ENCODE measurements at regions not wholly inside any gene's neighbourhood (a gene's known extent, or its start where the extent isn't known, plus 50 kb on each side); places are given as distances from the start of the nearest gene placed in this dataset.

DNA sequence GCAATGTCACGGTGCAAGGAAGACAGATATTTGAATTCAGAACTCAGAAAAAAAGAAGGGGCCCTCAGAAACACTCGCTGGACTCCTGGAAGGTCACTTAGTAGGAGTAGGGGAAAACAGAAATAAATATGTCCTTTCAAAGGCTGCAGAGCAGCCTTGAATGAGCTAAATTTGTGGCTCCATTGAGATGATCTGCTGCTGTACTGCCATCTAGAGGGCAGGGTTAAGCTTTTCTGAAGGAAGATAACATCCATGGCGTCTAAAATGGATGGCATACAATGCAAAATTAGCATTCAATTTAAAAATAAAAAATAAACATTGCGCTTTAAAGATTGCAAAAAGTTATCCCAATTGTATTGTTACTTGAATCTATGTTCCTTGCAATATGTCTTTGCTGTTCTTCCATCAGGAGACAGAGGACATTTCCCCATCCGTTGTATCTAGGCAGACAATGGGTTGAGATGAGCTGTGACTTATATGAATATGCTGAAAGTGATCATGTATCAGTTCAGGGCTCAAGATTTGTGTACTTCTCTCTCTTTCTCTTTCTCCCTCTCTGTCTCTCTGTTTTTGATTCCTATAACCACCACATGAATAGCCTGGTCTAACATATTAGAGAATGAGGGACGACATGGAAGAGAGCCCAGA, 642.2 kb downstream of the SH2D4B start:
- ChIA-PET POLR2A (no interaction called here), CTCF (interaction anchor here (1.2 kb wide), 1 partner anchor 517 kb away, joined by 3 read pairs; no protein-coding TSS in a partner anchor)
- Histone ChIP-seq H3K4me3 (ENCODE audit: low read depth in 2 of 2, low read length in 2 of 2) (no peak overlapping the region), H3K27ac (ENCODE audit: low read length) (no peak overlapping the region), H3K36me3 (ENCODE audit: control insufficient read depth, insufficient read depth, low read length) (no peaks in the 10 kb centered on the region), H3K4me1 (ENCODE audit: control insufficient read depth, insufficient read depth, low read length) (no peaks in the 10 kb centered on the region), H3K9me3 (ENCODE audit: control insufficient read depth, insufficient read depth, low read depth, low read length) (peaks cover 6% of the 10 kb centered on the region; the same call in 1 of the 2 replicates), H3K27me3 (ENCODE audit: control insufficient read depth, insufficient read depth, low read length) (no peaks in the 10 kb centered on the region)
- BruUV-seq (replicated peaks) = no TSS peak
- DNase-seq (ENCODE audit: low read depth, low spot score) = no peak
- in situ Hi-C loops (cut with HindIII; ENCODE audit: low pct_unique_long_range_greater_than_20kb, low sequenced_read_pairs) (no loop called here), intact Hi-C loops (cut with micrococcal nuclease; ENCODE audit: unreplicated experiment) (no loop called here)
- TF ChIP-seq CTCF (IDR thresholded peaks at IDR 0.05) (peak; percentile 45), POLR2AphosphoS5 (IDR thresholded peaks at IDR 0.05; ENCODE audit: low read depth, low read length) (no peak)
- no peak for ATAC-seq

- in situ Hi-C loops (cut with HindIII; ENCODE audit: low pct_unique_long_range_greater_than_20kb, low sequenced_read_pairs) = no loop called here
These were observed 644.6 kb downstream of the SH2D4B start for GRCh38 chr10:81182296-81182695.

More at GRCh38 chr10:81182296-81182695, 644.6 kb downstream of the SH2D4B start:
- no TSS peak for BruUV-seq (replicated peaks)
- Histone ChIP-seq H3K9me3 (ENCODE audit: control insufficient read depth, insufficient read depth, low read depth, low read length) (peaks cover 5% of the 10 kb centered on the region; the same call in 1 of the 2 replicates), H3K4me3 (ENCODE audit: low read depth in 2 of 2, low read length in 2 of 2) (no peak overlapping the region), H3K27ac (ENCODE audit: low read length) (no peak overlapping the region), H3K4me1 (ENCODE audit: control insufficient read depth, insufficient read depth, low read length) (no peaks in the 10 kb centered on the region), H3K36me3 (ENCODE audit: control insufficient read depth, insufficient read depth, low read length) (no peaks in the 10 kb centered on the region), H3K27me3 (ENCODE audit: control insufficient read depth, insufficient read depth, low read length) (no peaks in the 10 kb centered on the region)
- intact Hi-C loops (cut with micrococcal nuclease; ENCODE audit: unreplicated experiment) = no loop called here
- TF ChIP-seq SIN3A (IDR thresholded peaks at IDR 0.05; ENCODE audit: borderline replicate concordance, insufficient read depth, low read depth, low read length) (no peak), POLR2AphosphoS5 (IDR thresholded peaks at IDR 0.05; ENCODE audit: low read depth, low read length) (no peak), CTCF (IDR thresholded peaks at IDR 0.05) (no peak), TCF7L2 (IDR thresholded peaks at IDR 0.05; ENCODE audit: low read depth, low read length) (no peak)
- TF ChIP-seq, protein P1, sequence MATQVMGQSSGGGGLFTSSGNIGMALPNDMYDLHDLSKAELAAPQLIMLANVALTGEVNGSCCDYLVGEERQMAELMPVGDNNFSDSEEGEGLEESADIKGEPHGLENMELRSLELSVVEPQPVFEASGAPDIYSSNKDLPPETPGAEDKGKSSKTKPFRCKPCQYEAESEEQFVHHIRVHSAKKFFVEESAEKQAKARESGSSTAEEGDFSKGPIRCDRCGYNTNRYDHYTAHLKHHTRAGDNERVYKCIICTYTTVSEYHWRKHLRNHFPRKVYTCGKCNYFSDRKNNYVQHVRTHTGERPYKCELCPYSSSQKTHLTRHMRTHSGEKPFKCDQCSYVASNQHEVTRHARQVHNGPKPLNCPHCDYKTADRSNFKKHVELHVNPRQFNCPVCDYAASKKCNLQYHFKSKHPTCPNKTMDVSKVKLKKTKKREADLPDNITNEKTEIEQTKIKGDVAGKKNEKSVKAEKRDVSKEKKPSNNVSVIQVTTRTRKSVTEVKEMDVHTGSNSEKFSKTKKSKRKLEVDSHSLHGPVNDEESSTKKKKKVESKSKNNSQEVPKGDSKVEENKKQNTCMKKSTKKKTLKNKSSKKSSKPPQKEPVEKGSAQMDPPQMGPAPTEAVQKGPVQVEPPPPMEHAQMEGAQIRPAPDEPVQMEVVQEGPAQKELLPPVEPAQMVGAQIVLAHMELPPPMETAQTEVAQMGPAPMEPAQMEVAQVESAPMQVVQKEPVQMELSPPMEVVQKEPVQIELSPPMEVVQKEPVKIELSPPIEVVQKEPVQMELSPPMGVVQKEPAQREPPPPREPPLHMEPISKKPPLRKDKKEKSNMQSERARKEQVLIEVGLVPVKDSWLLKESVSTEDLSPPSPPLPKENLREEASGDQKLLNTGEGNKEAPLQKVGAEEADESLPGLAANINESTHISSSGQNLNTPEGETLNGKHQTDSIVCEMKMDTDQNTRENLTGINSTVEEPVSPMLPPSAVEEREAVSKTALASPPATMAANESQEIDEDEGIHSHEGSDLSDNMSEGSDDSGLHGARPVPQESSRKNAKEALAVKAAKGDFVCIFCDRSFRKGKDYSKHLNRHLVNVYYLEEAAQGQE (IDR thresholded peaks at IDR 0.05; ENCODE audit: insufficient read depth in 1 of 2, low read depth in 2 of 2, low read length in 1 of 2) = no peak
- DNase-seq (ENCODE audit: low read depth, low spot score) = no peak
- ChIA-PET CTCF (no interaction called here), POLR2A (no interaction called here)
- no peak for ATAC-seq

All from Panc1 (cell line).